Natural killer cell (primary cell): ENCODE measurements at regions not wholly inside any gene's neighbourhood (a gene's known extent, or its start where the extent isn't known, plus 50 kb on each side); places are given as distances from the start of the nearest gene placed in this dataset.

Experiments used
- ATAC-seq, 3 donors: fragments of 150-1000 bp in 2 of 3; fragments of 200-7000 bp in 1 of 3; cut with Tn5 transposase; 1 replicate in 1 of 3; 2 replicates in 2 of 3; pipeline ENCODE4 v1.10.0; 2021; ENCODE audit warnings: mild to moderate bottlenecking in 2 of 3, moderate library complexity in 2 of 3
- DNase-seq, 2 donors: peaks; one replicate each; pipeline versions ENCODE4 v3.0.0 to v3.0.0-alpha.2; 2013 to 2021; ENCODE audit warnings: mixed read lengths in 1 of 2
- H3K27ac ChIP-seq: one replicate; pipeline ENCODE4 v1.5.1; 2013; ENCODE audit warnings: mild to moderate bottlenecking, low read length
- H3K27me3 ChIP-seq: one replicate; pipeline ENCODE4 v1.6.1; 2013; ENCODE audit warnings: low read length; ENCODE audit not compliant: control insufficient read depth, insufficient read depth
- H3K36me3 ChIP-seq: one replicate; pipeline ENCODE4 v1.6.1; 2013; ENCODE audit warnings: low read length; ENCODE audit not compliant: control insufficient read depth, insufficient read depth
- H3K4me1 ChIP-seq: one replicate; pipeline ENCODE4 v1.6.1; 2013; ENCODE audit warnings: low read length; ENCODE audit not compliant: control insufficient read depth, insufficient read depth
- H3K4me3 ChIP-seq: one replicate; pipeline ENCODE4 v1.5.1; 2013; ENCODE audit warnings: low read length
- H3K9me3 ChIP-seq: one replicate; pipeline ENCODE4 v1.6.1; 2013; ENCODE audit warnings: low read length; ENCODE audit not compliant: control insufficient read depth, insufficient read depth
- H3K27ac Mint-ChIP-seq, 2 donors: one replicate each; pipeline ENCODE4 v1.8.0; 2022; ENCODE audit warnings: mild to moderate bottlenecking in 2 of 2, mixed read lengths in 2 of 2, moderate library complexity in 1 of 2
- H3K27me3 Mint-ChIP-seq, 2 donors: one replicate each; pipeline ENCODE4 v1.8.0; 2022; ENCODE audit warnings: low read depth in 2 of 2, mixed read lengths in 2 of 2
- H3K36me3 Mint-ChIP-seq: one replicate; pipeline ENCODE4 v1.8.0; 2022; ENCODE audit warnings: mixed read lengths
- H3K4me1 Mint-ChIP-seq, 2 donors: one replicate each; pipeline ENCODE4 v1.8.0; 2022; ENCODE audit warnings: mixed read lengths in 2 of 2
- H3K4me3 Mint-ChIP-seq: one replicate; pipeline ENCODE4 v1.8.0; 2022; ENCODE audit warnings: mild to moderate bottlenecking, moderate library complexity, mixed read lengths
- H3K9me3 Mint-ChIP-seq, 2 donors: one replicate each; pipeline ENCODE4 v1.8.0; 2022; ENCODE audit warnings: mixed read lengths in 2 of 2
- CTCF ChIP-seq: fragments of 200-600 bp; IDR thresholded peaks from one replicate; pipeline ENCODE4 v1.8.0; 2022; ENCODE audit warnings: antibody characterized with exemption
- WGBS: methylation state at CpG from one replicate; pipeline ENCODE4 v1.1.7; 2013; ENCODE audit warnings: missing lambda C conversion rate; ENCODE audit not compliant: insufficient coverage; 5-methylcytosine and 5-hydroxymethylcytosine counted together
- intact Hi-C: fragments of 100-400 bp; cut with micrococcal nuclease; formaldehyde crosslinking; loops from one replicate; pipeline ENCODE4 v1.14.2; 2022

GRCh38 chr2:7906431-7906830 lies 775.4 kb upstream of the ID2 start:
- H3K9me3 ChIP-seq = no peaks in the 10 kb centered on the region
- Mint-ChIP-seq H3K36me3 (no peaks in the 10 kb centered on the region), H3K27ac (no peak overlapping the region), H3K9me3 (no peaks in the 10 kb centered on the region), H3K4me1 (peaks cover 0 to 9% of the 10 kb centered on the region in 2 donors), H3K27me3 (peaks cover 15 to 24% of the 10 kb centered on the region in 2 donors), H3K4me3 (no peak overlapping the region)
- H3K27ac ChIP-seq = no peak overlapping the region
- intact Hi-C loops = no loop called here
- 86% methylated on average over 6 of the region's 6 CpGs for WGBS
- no peaks in the 10 kb centered on the region for H3K36me3 ChIP-seq
- TF ChIP-seq CTCF = no peak
- no peaks in the 10 kb centered on the region for H3K27me3 ChIP-seq
- no peak overlapping the region for H3K4me3 ChIP-seq
- no peaks in the 10 kb centered on the region for H3K4me1 ChIP-seq
- DNase-seq (no peak), ATAC-seq (no peak)

- no peaks in the 10 kb centered on the region for H3K36me3 Mint-ChIP-seq
- intact Hi-C loops = no loop called here
- Histone ChIP-seq H3K27ac (no peak overlapping the region), H3K4me3 (no peak overlapping the region), H3K36me3 (no peaks in the 10 kb centered on the region), H3K4me1 (no peaks in the 10 kb centered on the region), H3K9me3 (no peaks in the 10 kb centered on the region), H3K27me3 (no peaks in the 10 kb centered on the region)
- no peak for TF ChIP-seq CTCF
- no peak overlapping the region for H3K27ac Mint-ChIP-seq
- no peak for ATAC-seq
- 97% methylated on average over 11 of the region's 11 CpGs for WGBS
- no peaks in the 10 kb centered on the region for H3K9me3 Mint-ChIP-seq
- no peak overlapping the region for H3K4me3 Mint-ChIP-seq
- no peak for DNase-seq
- H3K4me1 Mint-ChIP-seq = peaks cover 0 to 9% of the 10 kb centered on the region in 2 donors
- peaks cover 15 to 21% of the 10 kb centered on the region in 2 donors for H3K27me3 Mint-ChIP-seq
Measured at GRCh38 chr2:7907041-7907440, 774.8 kb upstream of the ID2 start.

- Histone ChIP-seq H3K27ac (no peak overlapping the region), H3K9me3 (no peaks in the 10 kb centered on the region), H3K27me3 (no peaks in the 10 kb centered on the region), H3K4me1 (no peaks in the 10 kb centered on the region), H3K36me3 (no peaks in the 10 kb centered on the region), H3K4me3 (no peak overlapping the region)
- no peak for TF ChIP-seq CTCF
- Mint-ChIP-seq H3K4me1 (no peaks in the 10 kb centered on the region), H3K9me3 (no peaks in the 10 kb centered on the region), H3K4me3 (no peak overlapping the region), H3K27me3 (no peaks in the 10 kb centered on the region), H3K27ac (no peak overlapping the region), H3K36me3 (no peaks in the 10 kb centered on the region)
- intact Hi-C loops = no loop called here
- ATAC-seq (no peak), DNase-seq (no peak)
- WGBS = 94% methylated on average over 2 of the region's 3 CpGs
Measured at GRCh38 chr2:7910752-7911151, 771.1 kb upstream of the ID2 start.

- H3K27me3 ChIP-seq = no peaks in the 10 kb centered on the region
- Mint-ChIP-seq H3K27me3 (no peaks in the 10 kb centered on the region), H3K9me3 (no peaks in the 10 kb centered on the region), H3K27ac (no peak overlapping the region), H3K4me1 (no peaks in the 10 kb centered on the region), H3K4me3 (no peak overlapping the region), H3K36me3 (no peaks in the 10 kb centered on the region)
- no peak overlapping the region for H3K4me3 ChIP-seq
- no peaks in the 10 kb centered on the region for H3K4me1 ChIP-seq
- ATAC-seq (no peak), DNase-seq (no peak)
- TF ChIP-seq CTCF = no peak
- H3K9me3 ChIP-seq = no peaks in the 10 kb centered on the region
- intact Hi-C loops = no loop called here
- no peaks in the 10 kb centered on the region for H3K36me3 ChIP-seq
- no peak overlapping the region for H3K27ac ChIP-seq
- WGBS = no CpG with 5 or more reads among the region's 2 CpGs
Measured at GRCh38 chr2:7911196-7911595, 770.7 kb upstream of the ID2 start.
